ENCODE measurements at regions not wholly inside any gene's neighbourhood (a gene's known extent, or its start where the extent isn't known, plus 50 kb on each side); places are given as distances from the start of the nearest gene placed in this dataset.

GRCh38 chr14:56716705-56717104 is 93.6 kb downstream of the OTX2 start:
- no peak for DNase-seq (ENCODE audit: extremely low read depth in 1 of 4, low spot score in 3 of 4)
- in situ Hi-C loops (cut with MboI) = no loop called here
- no peaks in the 10 kb centered on the region for H3K36me3 ChIP-seq (ENCODE audit: control insufficient read depth, insufficient read depth, low read length)
- H4K20me1 ChIP-seq (replicated peaks; ENCODE audit: control insufficient read depth, insufficient read depth, low read length) = no peaks in the 10 kb centered on the region
- BruUV-seq (replicated peaks) = no TSS peak
- WGBS (ENCODE audit: insufficient coverage, low coverage, missing lambda C conversion rate) = 5% methylated on average over 2 of the region's 2 CpGs
- H3K9me3 ChIP-seq (replicated peaks; ENCODE audit: control insufficient read depth, insufficient read depth, low read depth, low read length) = no peaks in the 10 kb centered on the region
- H3K4me1 ChIP-seq (replicated peaks in 1 of 2; ENCODE audit: control insufficient read depth in 2 of 2, insufficient read depth in 2 of 2, low read length in 2 of 2) = no peaks in the 10 kb centered on the region
- H3K4me3 ChIP-seq = no peak overlapping the region
- no peaks in the 10 kb centered on the region; a peak in 1 of 5 replicates for H3K27me3 ChIP-seq (ENCODE audit: control insufficient read depth in 2 of 2, insufficient read depth in 2 of 2, low read length in 2 of 2)
- H3K9ac ChIP-seq (ENCODE audit: insufficient read depth in 1 of 2, low read depth in 2 of 2, low read length in 2 of 2) = no peak overlapping the region
- ChIA-PET POLR2A (no interaction called here), CTCF (ENCODE audit: low intra/inter-chr PET ratio) (no interaction called here)
- no peak overlapping the region for H2AFZ ChIP-seq (ENCODE audit: low read depth, low read length)
- intact Hi-C loops (cut with micrococcal nuclease) = no loop called here
- ATAC-seq = no peak
- FAIRE-seq = no peak
- no peak overlapping the region for H3K27ac ChIP-seq (ENCODE audit: extremely low read depth, low read depth, low read length)
- no peaks in the 10 kb centered on the region for H3K79me2 ChIP-seq (ENCODE audit: control insufficient read depth, insufficient read depth, low read length)
- H3K9me1 ChIP-seq (ENCODE audit: control insufficient read depth, insufficient read depth, low read length) = no peaks in the 10 kb centered on the region
- TF ChIP-seq DPF2 (IDR thresholded peaks at IDR 0.05) = no peak
- TF ChIP-seq ZNF316 (IDR thresholded peaks at IDR 0.05) = 0 out of 2 replicates have a peak, but pooled peaks have one; percentile 20
- H3K4me2 ChIP-seq (ENCODE audit: insufficient read depth, low read length) = no peak overlapping the region

GRCh38 chr14:56715938-56716337 is 94.3 kb downstream of the OTX2 start:
- ChIA-PET CTCF (ENCODE audit: low intra/inter-chr PET ratio) (no interaction called here), POLR2A (no interaction called here)
- in situ Hi-C loops (cut with MboI) = no loop called here
- DNase-seq (ENCODE audit: extremely low read depth in 1 of 4, low spot score in 3 of 4) = no peak
- Histone ChIP-seq H3K9me3 (replicated peaks; ENCODE audit: control insufficient read depth, insufficient read depth, low read depth, low read length) (no peaks in the 10 kb centered on the region), H3K4me1 (replicated peaks in 1 of 2; ENCODE audit: control insufficient read depth in 2 of 2, insufficient read depth in 2 of 2, low read length in 2 of 2) (no peaks in the 10 kb centered on the region), H3K27ac (ENCODE audit: extremely low read depth, low read depth, low read length) (no peak overlapping the region), H3K27me3 (ENCODE audit: control insufficient read depth in 2 of 2, insufficient read depth in 2 of 2, low read length in 2 of 2) (no peaks in the 10 kb centered on the region; a peak in 1 of 5 replicates), H3K9me1 (ENCODE audit: control insufficient read depth, insufficient read depth, low read length) (no peaks in the 10 kb centered on the region), H3K4me2 (ENCODE audit: insufficient read depth, low read length) (no peak overlapping the region), H3K79me2 (ENCODE audit: control insufficient read depth, insufficient read depth, low read length) (no peaks in the 10 kb centered on the region), H3K9ac (ENCODE audit: insufficient read depth in 1 of 2, low read depth in 2 of 2, low read length in 2 of 2) (no peak overlapping the region), H3K4me3 (no peak overlapping the region), H4K20me1 (replicated peaks; ENCODE audit: control insufficient read depth, insufficient read depth, low read length) (no peaks in the 10 kb centered on the region), H2AFZ (ENCODE audit: low read depth, low read length) (no peak overlapping the region), H3K36me3 (ENCODE audit: control insufficient read depth, insufficient read depth, low read length) (no peaks in the 10 kb centered on the region)
- no peak for ATAC-seq
- WGBS (ENCODE audit: insufficient coverage, low coverage, missing lambda C conversion rate) = 0% methylated on average over 4 of the region's 4 CpGs
- intact Hi-C loops (cut with micrococcal nuclease) = no loop called here
- FAIRE-seq = no peak
- BruUV-seq (replicated peaks) = no TSS peak
- TF ChIP-seq ZNF696 (CRISPR knock-in tag; conservative IDR thresholded peaks at IDR 0.05) (no peak), SMAD1 (IDR thresholded peaks at IDR 0.05; ENCODE audit: low read depth, low read length, partially characterized antibody) (no peak), ZSCAN29 (IDR thresholded peaks at IDR 0.05) (no peak), ZBTB43 (CRISPR knock-in tag; IDR thresholded peaks at IDR 0.05) (no peak), CC2D1A (IDR thresholded peaks at IDR 0.05) (no peak), JUN (IDR thresholded peaks at IDR 0.05; ENCODE audit: borderline replicate concordance, low read depth, low read length) (no peak), JUN (CRISPR knock-in tag; IDR thresholded peaks at IDR 0.05; ENCODE audit: borderline replicate concordance) (no peak), MAFG (tag; conservative IDR thresholded peaks at IDR 0.05) (no peak), CHCHD3 (CRISPR knock-in tag; IDR thresholded peaks at IDR 0.05) (no peak), ZNF785 (CRISPR knock-in tag; IDR thresholded peaks at IDR 0.05) (no peak), ZBTB49 (CRISPR knock-in tag; IDR thresholded peaks at IDR 0.05; ENCODE audit: borderline replicate concordance) (no peak), HMGN3 (IDR thresholded peaks at IDR 0.05; ENCODE audit: borderline replicate concordance, extremely low read depth, insufficient read length, low read depth, low read length) (no peak), U2AF1 (optimal IDR thresholded peaks at IDR 0.05; ENCODE audit: low read depth, low read length) (no peak), SREBF2 (CRISPR knock-in tag; IDR thresholded peaks at IDR 0.05) (no peak)

All from K562 (cell line).